HCT116 (cell line): ENCODE measurements at regions not wholly inside any gene's neighbourhood (a gene's known extent, or its start where the extent isn't known, plus 50 kb on each side); places are given as distances from the start of the nearest gene placed in this dataset.

Experiments
- ATAC-seq: fragments of 200-7000 bp; cut with Tn5 transposase; 2 replicates; pipeline ENCODE4 v1.9.1; 2020; ENCODE audit warnings: mild to moderate bottlenecking, moderate library complexity
- BruUV-seq: library from RNA; stranded (reverse); fragments of 400-500 nt; replicated peaks from 2 replicates; lab custom pipeline; 2021; lab: Mats Ljungman, UMichigan
- CTCF ChIA-PET: fragments of 300-600 bp; sonication (Branson Sonifier 250); formaldehyde crosslinking; loops from one replicate; lab custom pipeline; 2021; ENCODE audit warnings: antibody characterized with exemption; lab: Charles Lee
- POLR2A ChIA-PET: fragments of 300-600, 350-600 bp; sonication (Branson Sonifier 250); formaldehyde crosslinking; loops from one replicate; lab custom pipeline; 2021; ENCODE audit warnings: antibody characterized with exemption; lab: Charles Lee
- RAD21 ChIA-PET, 2 experiments: fragments of 300-600 bp; sonication (Branson Sonifier 250); formaldehyde crosslinking; loops; one replicate each; lab custom pipeline; 2023; ENCODE audit warnings: low total read pairs in 2 of 2; ENCODE audit not compliant: uncharacterized antibody in 2 of 2, unreplicated experiment in 2 of 2, low non-redundant PET in 1 of 2; lab: Charles Lee
- DNase-seq: peaks from one replicate; pipeline ENCODE4 v3.0.0-alpha.2; 2010; ENCODE audit warnings: low read depth, low spot score
- H2AFZ ChIP-seq: fragments of 200-600 bp; shearing (Covaris generic), sonication (generic); 2 replicates; pipeline ENCODE4 v1.6.1; 2017; ENCODE audit warnings: low read depth, mixed run types, mixed read lengths, antibody characterized with exemption, low read length; ENCODE audit not compliant: poor library complexity, severe bottlenecking
- H3K27ac ChIP-seq: 2 replicates; pipeline ENCODE4 v1.5.1; 2012; ENCODE audit warnings: low read depth, low read length
- H3K27me3 ChIP-seq: fragments of 200-600 bp; sonication (generic); 2 replicates; pipeline ENCODE4 v1.6.1; 2016; ENCODE audit warnings: mixed run types, low read length, mixed read lengths; ENCODE audit not compliant: insufficient read depth
- H3K36me3 ChIP-seq, 2 experiments: fragments of 200-500 bp in 1 of 2; fragments of 200-600 bp in 1 of 2; sonication (Bioruptor generic) in 1 of 2; sonication (generic) in 1 of 2; 2 replicates each; pipeline versions ENCODE4 v1.5.1 to v1.6.1; 2014 to 2016; ENCODE audit warnings: low read length in 2 of 2, inconsistent platforms in 1 of 2, mixed read lengths in 1 of 2, mixed run types in 1 of 2; ENCODE audit not compliant: insufficient read depth in 2 of 2, control insufficient read depth in 1 of 2
- H3K4me1 ChIP-seq, 2 experiments: fragments of 200-600 bp in 1 of 2; sonication (generic) in 1 of 2; 2 replicates each; pipeline versions ENCODE4 v1.5.1 to v1.6.1; 2012 to 2017; ENCODE audit warnings: low read length in 2 of 2, inconsistent platforms in 1 of 2, mild to moderate bottlenecking in 1 of 2, mixed read lengths in 1 of 2, mixed run types in 1 of 2, moderate library complexity in 1 of 2; ENCODE audit not compliant: insufficient read depth in 2 of 2, control insufficient read depth in 1 of 2
- H3K4me2 ChIP-seq: fragments of 200-600 bp; sonication (generic); 2 replicates; pipeline ENCODE4 v1.6.1; 2017; ENCODE audit warnings: mixed run types, low read length, mixed read lengths
- H3K4me3 ChIP-seq, 2 experiments: fragments of 200-600 bp in 1 of 2; sonication (generic) in 1 of 2; replicated peaks in 1 of 2; 2 replicates each; pipeline ENCODE4 v1.5.1; 2011 to 2016; ENCODE audit warnings: low read length in 2 of 2, control low read depth in 1 of 2, low read depth in 1 of 2, mild to moderate bottlenecking in 1 of 2, mixed read lengths in 1 of 2, mixed run types in 1 of 2
- H3K79me2 ChIP-seq: fragments of 200-600 bp; sonication (generic); 2 replicates; pipeline ENCODE4 v1.6.1; 2017; ENCODE audit warnings: mild to moderate bottlenecking, mixed run types, low read length, moderate library complexity, mixed read lengths; ENCODE audit not compliant: insufficient read depth
- H3K9ac ChIP-seq: fragments of 200-600 bp; sonication (generic); 2 replicates; pipeline ENCODE4 v1.6.1; 2016; ENCODE audit warnings: low read length, mixed read lengths
- H3K9me2 ChIP-seq: fragments of 200-600 bp; sonication (generic), shearing (Covaris generic); 2 replicates; pipeline ENCODE4 v1.6.1; 2017; ENCODE audit warnings: mixed run types, mild to moderate bottlenecking, moderate library complexity; ENCODE audit not compliant: insufficient read depth
- H3K9me3 ChIP-seq, 2 experiments: fragments of 200-500 bp in 1 of 2; fragments of 200-600 bp in 1 of 2; sonication (Bioruptor generic) in 1 of 2; sonication (generic) in 1 of 2; 2 replicates each; pipeline ENCODE4 v1.6.1; 2014 to 2017; ENCODE audit warnings: low read length in 2 of 2, mixed read lengths in 2 of 2, inconsistent platforms in 1 of 2, low read depth in 1 of 2, mild to moderate bottlenecking in 1 of 2, mixed run types in 1 of 2, moderate library complexity in 1 of 2; ENCODE audit not compliant: control insufficient read depth in 1 of 2, insufficient read depth in 1 of 2
- H4K20me1 ChIP-seq: fragments of 200-600 bp; sonication (generic), shearing (Covaris generic); 2 replicates; pipeline ENCODE4 v1.6.1; 2017; ENCODE audit warnings: mixed run types, mild to moderate bottlenecking, moderate library complexity; ENCODE audit not compliant: insufficient read depth
- ATF3 ChIP-seq: IDR thresholded peaks from 2 replicates; pipeline ENCODE4 v1.6.1; 2012
- CTCF ChIP-seq, 3 experiments: fragments of 200-600 bp in 1 of 3; sonication (generic) in 1 of 3; IDR thresholded peaks in 2 of 3; conservative IDR thresholded peaks in 1 of 3; 2 replicates each; pipeline ENCODE4 v1.5.1; 2012 to 2017; ENCODE audit warnings: low read depth in 2 of 3, low read length in 2 of 3, antibody characterized with exemption in 1 of 3, borderline replicate concordance in 1 of 3, control low read depth in 1 of 3, mild to moderate bottlenecking in 1 of 3, mixed read lengths in 1 of 3, mixed run types in 1 of 3, moderate library complexity in 1 of 3; ENCODE audit not compliant: insufficient read depth in 1 of 3
- ELF1 ChIP-seq: IDR thresholded peaks from 2 replicates; pipeline ENCODE4 v1.6.1; 2012; ENCODE audit warnings: low read depth, borderline replicate concordance
- EZH2 ChIP-seq: fragments of 200-600 bp; sonication (generic); IDR thresholded peaks from 2 replicates; pipeline ENCODE4 v1.6.1; 2017; ENCODE audit warnings: antibody characterized with exemption, mixed run types
- EZH2phosphoT487 ChIP-seq: fragments of 200-600 bp; IDR thresholded peaks from 2 replicates; pipeline ENCODE4 v1.6.1; 2018; ENCODE audit warnings: antibody characterized with exemption, borderline replicate concordance
- MAX ChIP-seq: IDR thresholded peaks from 2 replicates; pipeline ENCODE4 v1.6.1; 2012
- POLR2A ChIP-seq: IDR thresholded peaks from 2 replicates; pipeline ENCODE4 v1.7.0; 2011; ENCODE audit warnings: borderline replicate concordance; ENCODE audit not compliant: insufficient read depth, insufficient read length; ENCODE audit errors: extremely low read depth
- POLR2AphosphoS5 ChIP-seq: IDR thresholded peaks from 2 replicates; pipeline ENCODE4 v1.6.1; 2011; ENCODE audit warnings: mild to moderate bottlenecking, low read depth, low read length, moderate library complexity
- REST ChIP-seq: IDR thresholded peaks from 2 replicates; pipeline ENCODE4 v1.6.1; 2012; ENCODE audit warnings: low read depth
- SIN3A ChIP-seq: IDR thresholded peaks from 2 replicates; pipeline ENCODE4 v1.6.1; 2012; ENCODE audit warnings: low read depth
- SP1 ChIP-seq: IDR thresholded peaks from 2 replicates; pipeline ENCODE4 v1.6.1; 2012; ENCODE audit warnings: low read depth
- SRF ChIP-seq: IDR thresholded peaks from 2 replicates; pipeline ENCODE4 v1.6.1; 2012; ENCODE audit warnings: low read depth
- TCF7L2 ChIP-seq: IDR thresholded peaks from 2 replicates; pipeline ENCODE4 v1.7.0; 2011; ENCODE audit warnings: borderline replicate concordance, inconsistent platforms; ENCODE audit not compliant: insufficient read depth, insufficient read length; ENCODE audit errors: extremely low read depth
- YY1 ChIP-seq: IDR thresholded peaks from 2 replicates; pipeline ENCODE4 v1.6.1; 2011; ENCODE audit warnings: low read length, low read depth, moderate library complexity, mild to moderate bottlenecking; ENCODE audit not compliant: insufficient replicate concordance; ENCODE audit errors: extremely low read depth
- ZBTB33 ChIP-seq: IDR thresholded peaks from 2 replicates; pipeline ENCODE4 v1.6.1; 2011; ENCODE audit warnings: mild to moderate bottlenecking, low read length, moderate library complexity; ENCODE audit not compliant: insufficient replicate concordance; ENCODE audit errors: extremely low read depth
- ZFX ChIP-seq: fragments of 450-650 bp; IDR thresholded peaks from 2 replicates; pipeline ENCODE4 v1.6.1; 2017
- ZNF274 ChIP-seq: fragments of 200-500 bp; sonication (Bioruptor generic); IDR thresholded peaks from 2 replicates; pipeline ENCODE4 v1.6.1; 2014; ENCODE audit warnings: mild to moderate bottlenecking, low read depth, low read length, inconsistent platforms
- intact Hi-C: fragments of 100-400 bp; cut with micrococcal nuclease; formaldehyde crosslinking; loops from 2 replicates; pipeline ENCODE4 v1.10.0; 2022

- intact Hi-C loops, result no loop called here
- H4K20me1 ChIP-seq, result no peaks in the 10 kb centered on the region
- DNase-seq (no peak), ATAC-seq (no peak)
- ChIA-PET CTCF (no interaction called here), POLR2A (no interaction called here), RAD21 (no interaction called here)
- H3K4me2 ChIP-seq, result no peak overlapping the region
- no peaks in the 10 kb centered on the region for H3K9me2 ChIP-seq
- H3K27ac ChIP-seq, result no peak overlapping the region
- no peaks in the 10 kb centered on the region for H3K27me3 ChIP-seq
- no peaks in the 10 kb centered on the region for H3K4me1 ChIP-seq
- H3K9ac ChIP-seq, result no peak overlapping the region
- TF ChIP-seq SIN3A, result no peak
- TF ChIP-seq EZH2, result no peak
- no peak for TF ChIP-seq CTCF (IDR thresholded peaks at IDR 0.05 in 2 of 3, conservative IDR thresholded peaks at IDR 0.05 in 1 of 3; ENCODE audit: borderline replicate concordance in 1 of 3, insufficient read depth in 1 of 3, low read depth in 2 of 3, low read length in 2 of 3)
- no peak for TF ChIP-seq YY1
- no peak for TF ChIP-seq ELF1
- no peak for TF ChIP-seq SP1
- no peak for TF ChIP-seq TCF7L2
- TF ChIP-seq ZNF274, result no peak
- TF ChIP-seq ZFX, result no peak
- no peak for TF ChIP-seq ZBTB33
- no peak for TF ChIP-seq ATF3
- no peak for TF ChIP-seq POLR2A
- no peak for TF ChIP-seq MAX
- no peak for TF ChIP-seq SRF
- TF ChIP-seq EZH2phosphoT487, result no peak
- no peak for TF ChIP-seq POLR2AphosphoS5
- no peak for TF ChIP-seq REST
- H3K79me2 ChIP-seq, result no peaks in the 10 kb centered on the region
- H3K4me3 ChIP-seq, result no peak overlapping the region
- H2AFZ ChIP-seq, result no peak overlapping the region
- H3K36me3 ChIP-seq, result no peaks in the 10 kb centered on the region
- no TSS peak for BruUV-seq
- peaks cover 0 to 3% of the 10 kb centered on the region in 2 experiments; a peak in 1 of 4 replicates for H3K9me3 ChIP-seq
These were observed 501.6 kb downstream of the MAT2B start for GRCh38 chr5:164007064-164007463.
